HCT116 (cell line): ENCODE measurements at regions not wholly inside any gene's neighbourhood (a gene's known extent, or its start where the extent isn't known, plus 50 kb on each side); places are given as distances from the start of the nearest gene placed in this dataset.

ENCODE experiments used
- ATAC-seq: fragments of 200-7000 bp; cut with Tn5 transposase; 2 replicates; pipeline ENCODE4 v1.9.1; 2020; ENCODE audit warnings: mild to moderate bottlenecking, moderate library complexity
- BruUV-seq: library from RNA; stranded (reverse); fragments of 400-500 nt; replicated peaks from 2 replicates; lab custom pipeline; 2021; lab: Mats Ljungman, UMichigan
- CTCF ChIA-PET: fragments of 300-600 bp; sonication (Branson Sonifier 250); formaldehyde crosslinking; loops from one replicate; lab custom pipeline; 2021; ENCODE audit warnings: antibody characterized with exemption; lab: Charles Lee
- POLR2A ChIA-PET: fragments of 300-600, 350-600 bp; sonication (Branson Sonifier 250); formaldehyde crosslinking; loops from one replicate; lab custom pipeline; 2021; ENCODE audit warnings: antibody characterized with exemption; lab: Charles Lee
- RAD21 ChIA-PET, 2 experiments: fragments of 300-600 bp; sonication (Branson Sonifier 250); formaldehyde crosslinking; loops; one replicate each; lab custom pipeline; 2023; ENCODE audit warnings: low total read pairs in 2 of 2; ENCODE audit not compliant: uncharacterized antibody in 2 of 2, unreplicated experiment in 2 of 2, low non-redundant PET in 1 of 2; lab: Charles Lee
- DNase-seq: peaks from one replicate; pipeline ENCODE4 v3.0.0-alpha.2; 2010; ENCODE audit warnings: low read depth, low spot score
- H2AFZ ChIP-seq: fragments of 200-600 bp; shearing (Covaris generic), sonication (generic); 2 replicates; pipeline ENCODE4 v1.6.1; 2017; ENCODE audit warnings: low read depth, mixed run types, mixed read lengths, antibody characterized with exemption, low read length; ENCODE audit not compliant: poor library complexity, severe bottlenecking
- H3K27ac ChIP-seq: 2 replicates; pipeline ENCODE4 v1.5.1; 2012; ENCODE audit warnings: low read depth, low read length
- H3K27me3 ChIP-seq: fragments of 200-600 bp; sonication (generic); 2 replicates; pipeline ENCODE4 v1.6.1; 2016; ENCODE audit warnings: mixed run types, low read length, mixed read lengths; ENCODE audit not compliant: insufficient read depth
- H3K36me3 ChIP-seq, 2 experiments: fragments of 200-500 bp in 1 of 2; fragments of 200-600 bp in 1 of 2; sonication (Bioruptor generic) in 1 of 2; sonication (generic) in 1 of 2; 2 replicates each; pipeline versions ENCODE4 v1.5.1 to v1.6.1; 2014 to 2016; ENCODE audit warnings: low read length in 2 of 2, inconsistent platforms in 1 of 2, mixed read lengths in 1 of 2, mixed run types in 1 of 2; ENCODE audit not compliant: insufficient read depth in 2 of 2, control insufficient read depth in 1 of 2
- H3K4me1 ChIP-seq, 2 experiments: fragments of 200-600 bp in 1 of 2; sonication (generic) in 1 of 2; 2 replicates each; pipeline versions ENCODE4 v1.5.1 to v1.6.1; 2012 to 2017; ENCODE audit warnings: low read length in 2 of 2, inconsistent platforms in 1 of 2, mild to moderate bottlenecking in 1 of 2, mixed read lengths in 1 of 2, mixed run types in 1 of 2, moderate library complexity in 1 of 2; ENCODE audit not compliant: insufficient read depth in 2 of 2, control insufficient read depth in 1 of 2
- H3K4me2 ChIP-seq: fragments of 200-600 bp; sonication (generic); 2 replicates; pipeline ENCODE4 v1.6.1; 2017; ENCODE audit warnings: mixed run types, low read length, mixed read lengths
- H3K4me3 ChIP-seq, 2 experiments: fragments of 200-600 bp in 1 of 2; sonication (generic) in 1 of 2; replicated peaks in 1 of 2; 2 replicates each; pipeline ENCODE4 v1.5.1; 2011 to 2016; ENCODE audit warnings: low read length in 2 of 2, control low read depth in 1 of 2, low read depth in 1 of 2, mild to moderate bottlenecking in 1 of 2, mixed read lengths in 1 of 2, mixed run types in 1 of 2
- H3K79me2 ChIP-seq: fragments of 200-600 bp; sonication (generic); 2 replicates; pipeline ENCODE4 v1.6.1; 2017; ENCODE audit warnings: mild to moderate bottlenecking, mixed run types, low read length, moderate library complexity, mixed read lengths; ENCODE audit not compliant: insufficient read depth
- H3K9ac ChIP-seq: fragments of 200-600 bp; sonication (generic); 2 replicates; pipeline ENCODE4 v1.6.1; 2016; ENCODE audit warnings: low read length, mixed read lengths
- H3K9me2 ChIP-seq: fragments of 200-600 bp; sonication (generic), shearing (Covaris generic); 2 replicates; pipeline ENCODE4 v1.6.1; 2017; ENCODE audit warnings: mixed run types, mild to moderate bottlenecking, moderate library complexity; ENCODE audit not compliant: insufficient read depth
- H3K9me3 ChIP-seq, 2 experiments: fragments of 200-500 bp in 1 of 2; fragments of 200-600 bp in 1 of 2; sonication (Bioruptor generic) in 1 of 2; sonication (generic) in 1 of 2; 2 replicates each; pipeline ENCODE4 v1.6.1; 2014 to 2017; ENCODE audit warnings: low read length in 2 of 2, mixed read lengths in 2 of 2, inconsistent platforms in 1 of 2, low read depth in 1 of 2, mild to moderate bottlenecking in 1 of 2, mixed run types in 1 of 2, moderate library complexity in 1 of 2; ENCODE audit not compliant: control insufficient read depth in 1 of 2, insufficient read depth in 1 of 2
- H4K20me1 ChIP-seq: fragments of 200-600 bp; sonication (generic), shearing (Covaris generic); 2 replicates; pipeline ENCODE4 v1.6.1; 2017; ENCODE audit warnings: mixed run types, mild to moderate bottlenecking, moderate library complexity; ENCODE audit not compliant: insufficient read depth
- CBX3 ChIP-seq: IDR thresholded peaks from 2 replicates; pipeline ENCODE4 v1.6.1; 2012; ENCODE audit warnings: low read depth
- RAD21 ChIP-seq: IDR thresholded peaks from 2 replicates; pipeline ENCODE4 v1.6.1; 2012; ENCODE audit warnings: low read depth, mild to moderate bottlenecking
- YY1 ChIP-seq: IDR thresholded peaks from 2 replicates; pipeline ENCODE4 v1.6.1; 2011; ENCODE audit warnings: low read length, low read depth, moderate library complexity, mild to moderate bottlenecking; ENCODE audit not compliant: insufficient replicate concordance; ENCODE audit errors: extremely low read depth
- ZBTB33 ChIP-seq: IDR thresholded peaks from 2 replicates; pipeline ENCODE4 v1.6.1; 2011; ENCODE audit warnings: mild to moderate bottlenecking, low read length, moderate library complexity; ENCODE audit not compliant: insufficient replicate concordance; ENCODE audit errors: extremely low read depth
- ZFX ChIP-seq: fragments of 450-650 bp; IDR thresholded peaks from 2 replicates; pipeline ENCODE4 v1.6.1; 2017
- ZNF274 ChIP-seq: fragments of 200-500 bp; sonication (Bioruptor generic); IDR thresholded peaks from 2 replicates; pipeline ENCODE4 v1.6.1; 2014; ENCODE audit warnings: mild to moderate bottlenecking, low read depth, low read length, inconsistent platforms
- intact Hi-C: fragments of 100-400 bp; cut with micrococcal nuclease; formaldehyde crosslinking; loops from 2 replicates; pipeline ENCODE4 v1.10.0; 2022

- TF ChIP-seq YY1 = no peak
- TF ChIP-seq ZNF274 = no peak
- TF ChIP-seq CBX3 = no peak
- TF ChIP-seq, all 23 proteins: peak for 0
These were observed 678.0 kb upstream of the INTU start (continued) for GRCh38 chr4:126954537-126955291.

GRCh38 chr4:126955292-126956183 lies 677.2 kb upstream of the INTU start:
- Histone ChIP-seq H3K4me3 (no peak overlapping the region), H4K20me1 (no peaks in the 10 kb centered on the region), H3K79me2 (no peaks in the 10 kb centered on the region), H3K4me1 (no peaks in the 10 kb centered on the region), H3K4me2 (no peak overlapping the region), H3K9me2 (no peaks in the 10 kb centered on the region), H3K27ac (no peak overlapping the region), H3K9me3 (no peaks in the 10 kb centered on the region), H2AFZ (no peak overlapping the region), H3K36me3 (no peaks in the 10 kb centered on the region), H3K27me3 (no peaks in the 10 kb centered on the region), H3K9ac (no peak overlapping the region)
- CTCF ChIA-PET = no interaction called here
- ATAC-seq (no peak), DNase-seq (no peak)
- no TSS peak for BruUV-seq
- TF ChIP-seq ZBTB33 (no peak), RAD21 (no peak), ZFX (no peak), CBX3 (no peak)
- POLR2A ChIA-PET = no interaction called here
- intact Hi-C loops = loop anchor here (10.0 kb wide), 1 partner anchor 331 kb away; no protein-coding TSS in a partner anchor
- RAD21 ChIA-PET = no interaction called here
